Panc1 (cell line): ENCODE measurements at regions not wholly inside any gene's neighbourhood (a gene's known extent, or its start where the extent isn't known, plus 50 kb on each side); places are given as distances from the start of the nearest gene placed in this dataset.

ENCODE experiments used
- ATAC-seq: fragments of 200-7000 bp; cut with Tn5 transposase; 2 replicates; pipeline ENCODE4 v1.9.1; 2020; ENCODE audit warnings: mild to moderate bottlenecking, moderate library complexity
- BruUV-seq: library from RNA; stranded (reverse); fragments of 400-500 nt; replicated peaks from 2 replicates; lab custom pipeline; 2021; lab: Mats Ljungman, UMichigan
- CTCF ChIA-PET: fragments of 300-600 bp; sonication (Branson Sonifier 250); formaldehyde crosslinking; loops from one replicate; lab custom pipeline; 2022; ENCODE audit warnings: antibody characterized with exemption; lab: Charles Lee
- POLR2A ChIA-PET: fragments of 300-600 bp; sonication (Branson Sonifier 250); formaldehyde crosslinking; loops from one replicate; lab custom pipeline; 2022; ENCODE audit warnings: antibody characterized with exemption; lab: Charles Lee
- DNase-seq: peaks from one replicate; pipeline ENCODE4 v3.0.0-alpha.2; 2010; ENCODE audit warnings: low read depth, low spot score
- H3K27ac ChIP-seq: 2 replicates; pipeline ENCODE4 v1.5.1; 2011; ENCODE audit warnings: mild to moderate bottlenecking, low read length, inconsistent platforms
- H3K27me3 ChIP-seq: fragments of 200-500 bp; sonication (Bioruptor generic); 2 replicates; pipeline ENCODE4 v1.6.0; 2014; ENCODE audit warnings: low read length, inconsistent platforms; ENCODE audit not compliant: control insufficient read depth, insufficient read depth
- H3K36me3 ChIP-seq: fragments of 200-500 bp; sonication (Bioruptor generic); 2 replicates; pipeline ENCODE4 v1.5.1; 2014; ENCODE audit warnings: inconsistent platforms, mild to moderate bottlenecking, low read length, moderate library complexity; ENCODE audit not compliant: control insufficient read depth, insufficient read depth
- H3K4me1 ChIP-seq: 2 replicates; pipeline ENCODE4 v1.5.1; 2011; ENCODE audit warnings: inconsistent platforms, mild to moderate bottlenecking, low read length, moderate library complexity; ENCODE audit not compliant: control insufficient read depth, insufficient read depth
- H3K4me3 ChIP-seq, 2 experiments: 2 replicates each; pipeline ENCODE4 v1.5.1; 2011 to 2012; ENCODE audit warnings: low read depth in 2 of 2, low read length in 2 of 2, mild to moderate bottlenecking in 2 of 2, inconsistent platforms in 1 of 2, moderate library complexity in 1 of 2
- H3K9me3 ChIP-seq: fragments of 200-500 bp; sonication (Bioruptor generic); 2 replicates; pipeline ENCODE4 v1.5.1; 2014; ENCODE audit warnings: low read depth, mild to moderate bottlenecking, inconsistent platforms, low read length, moderate library complexity; ENCODE audit not compliant: control insufficient read depth, insufficient read depth
- POLR2AphosphoS5 ChIP-seq: IDR thresholded peaks from 2 replicates; pipeline ENCODE4 v1.6.1; 2012; ENCODE audit warnings: mild to moderate bottlenecking, low read depth, low read length, moderate library complexity
- REST ChIP-seq, 2 experiments: IDR thresholded peaks; 2 replicates each; pipeline ENCODE4 v1.6.1; 2011 to 2012; ENCODE audit warnings: low read depth in 2 of 2, control low read depth in 1 of 2, low read length in 1 of 2, mild to moderate bottlenecking in 1 of 2, moderate library complexity in 1 of 2; ENCODE audit not compliant: insufficient read depth in 1 of 2
- SIN3A ChIP-seq: IDR thresholded peaks from 2 replicates; pipeline ENCODE4 v1.6.1; 2012; ENCODE audit warnings: low read depth, mild to moderate bottlenecking, low read length, moderate library complexity, borderline replicate concordance; ENCODE audit not compliant: insufficient read depth
- TCF7L2 ChIP-seq: IDR thresholded peaks from 2 replicates; pipeline ENCODE4 v1.6.1; 2011; ENCODE audit warnings: mild to moderate bottlenecking, low read depth, low read length, inconsistent platforms
- in situ Hi-C: cut with HindIII; loops from 2 replicates; pipeline ENCODE4 v1.10.0; 2016; ENCODE audit warnings: low sequenced_read_pairs, low pct_unique_long_range_greater_than_20kb
- intact Hi-C: fragments of 100-400 bp; cut with micrococcal nuclease; formaldehyde crosslinking; loops from one replicate; pipeline ENCODE4 v1.10.0; 2022; ENCODE audit not compliant: unreplicated experiment
- TF ChIP-seq, protein P1 (sequence below): fragments of 450-650 bp; IDR thresholded peaks from 2 replicates; pipeline ENCODE4 v1.5.1; 2017; ENCODE audit warnings: mild to moderate bottlenecking

GRCh38 chr13:109379930-109380329 lies 406.5 kb downstream of the IRS2 start:
- TF ChIP-seq SIN3A (no peak), REST (IDR thresholded peaks at IDR 0.05; ENCODE audit: insufficient read depth in 1 of 2, low read depth in 2 of 2, low read length in 1 of 2) (no peak), TCF7L2 (no peak), POLR2AphosphoS5 (no peak)
- TF ChIP-seq, protein P1, sequence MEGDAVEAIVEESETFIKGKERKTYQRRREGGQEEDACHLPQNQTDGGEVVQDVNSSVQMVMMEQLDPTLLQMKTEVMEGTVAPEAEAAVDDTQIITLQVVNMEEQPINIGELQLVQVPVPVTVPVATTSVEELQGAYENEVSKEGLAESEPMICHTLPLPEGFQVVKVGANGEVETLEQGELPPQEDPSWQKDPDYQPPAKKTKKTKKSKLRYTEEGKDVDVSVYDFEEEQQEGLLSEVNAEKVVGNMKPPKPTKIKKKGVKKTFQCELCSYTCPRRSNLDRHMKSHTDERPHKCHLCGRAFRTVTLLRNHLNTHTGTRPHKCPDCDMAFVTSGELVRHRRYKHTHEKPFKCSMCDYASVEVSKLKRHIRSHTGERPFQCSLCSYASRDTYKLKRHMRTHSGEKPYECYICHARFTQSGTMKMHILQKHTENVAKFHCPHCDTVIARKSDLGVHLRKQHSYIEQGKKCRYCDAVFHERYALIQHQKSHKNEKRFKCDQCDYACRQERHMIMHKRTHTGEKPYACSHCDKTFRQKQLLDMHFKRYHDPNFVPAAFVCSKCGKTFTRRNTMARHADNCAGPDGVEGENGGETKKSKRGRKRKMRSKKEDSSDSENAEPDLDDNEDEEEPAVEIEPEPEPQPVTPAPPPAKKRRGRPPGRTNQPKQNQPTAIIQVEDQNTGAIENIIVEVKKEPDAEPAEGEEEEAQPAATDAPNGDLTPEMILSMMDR: no peak
- no peak for ATAC-seq
- no TSS peak for BruUV-seq
- no peaks in the 10 kb centered on the region for H3K27me3 ChIP-seq
- H3K4me3 ChIP-seq: no peak overlapping the region
- no peaks in the 10 kb centered on the region for H3K9me3 ChIP-seq
- CTCF ChIA-PET: no interaction called here
- no peak overlapping the region for H3K27ac ChIP-seq
- H3K36me3 ChIP-seq: no peaks in the 10 kb centered on the region
- H3K4me1 ChIP-seq: no peaks in the 10 kb centered on the region
- intact Hi-C loops (no loop called here), in situ Hi-C loops (no loop called here)
- DNase-seq: no peak
- POLR2A ChIA-PET: no interaction called here

DNA sequence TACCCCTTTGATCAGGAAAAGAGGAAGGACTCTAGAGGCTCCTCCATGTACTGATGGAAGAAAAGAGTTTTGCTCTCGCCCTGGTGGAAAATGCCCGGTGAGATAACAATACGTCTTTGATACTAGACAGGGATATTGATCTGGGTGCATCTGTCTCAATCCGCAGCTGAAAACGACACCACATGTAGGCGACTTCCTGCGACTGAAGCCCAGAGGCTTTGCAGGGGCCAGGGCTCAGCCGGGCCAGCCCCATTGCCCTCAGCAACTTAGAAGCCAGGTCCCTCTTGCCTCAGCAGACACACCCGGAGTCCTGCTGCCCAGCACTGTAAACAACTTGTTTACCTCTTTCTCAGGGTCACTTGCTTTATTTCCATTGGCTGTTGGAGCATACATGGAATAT lies 409.4 kb downstream of the IRS2 start:
- Histone ChIP-seq H3K27ac (no peak overlapping the region), H3K27me3 (no peaks in the 10 kb centered on the region), H3K4me1 (no peaks in the 10 kb centered on the region), H3K4me3 (no peak overlapping the region), H3K9me3 (no peaks in the 10 kb centered on the region), H3K36me3 (no peaks in the 10 kb centered on the region)
- DNase-seq: no peak
- ATAC-seq: no peak
- in situ Hi-C loops: no loop called here
- ChIA-PET CTCF (no interaction called here), POLR2A (no interaction called here)
- TF ChIP-seq SIN3A (no peak), TCF7L2 (no peak), REST (IDR thresholded peaks at IDR 0.05; ENCODE audit: insufficient read depth in 1 of 2, low read depth in 2 of 2, low read length in 1 of 2) (no peak), POLR2AphosphoS5 (no peak)
- TF ChIP-seq, protein P1: no peak
- intact Hi-C loops: no loop called here
- no TSS peak for BruUV-seq
